Neuron (in vitro differentiated cells): ENCODE measurements at regions not wholly inside any gene's neighbourhood (a gene's known extent, or its start where the extent isn't known, plus 50 kb on each side); places are given as distances from the start of the nearest gene placed in this dataset.

Source experiments
- H2AFZ ChIP-seq: one replicate; pipeline ENCODE4 v1.6.1; 2013; ENCODE audit warnings: low read depth, mild to moderate bottlenecking, inconsistent platforms, low read length, moderate library complexity
- H3K27me3 ChIP-seq: one replicate; pipeline ENCODE4 v1.6.1; 2013; ENCODE audit warnings: low read length; ENCODE audit not compliant: insufficient read depth
- H3K36me3 ChIP-seq: one replicate; pipeline ENCODE4 v1.6.1; 2013; ENCODE audit warnings: low read length; ENCODE audit not compliant: insufficient read depth
- H3K4me1 ChIP-seq: one replicate; pipeline ENCODE4 v1.6.1; 2013; ENCODE audit warnings: low read length; ENCODE audit not compliant: insufficient read depth
- H3K4me3 ChIP-seq: 2 replicates; pipeline ENCODE4 v1.5.1; 2013; ENCODE audit warnings: mild to moderate bottlenecking, low read length, moderate library complexity
- H3K9me3 ChIP-seq: one replicate; pipeline ENCODE4 v1.6.1; 2013; ENCODE audit warnings: low read length

DNA sequence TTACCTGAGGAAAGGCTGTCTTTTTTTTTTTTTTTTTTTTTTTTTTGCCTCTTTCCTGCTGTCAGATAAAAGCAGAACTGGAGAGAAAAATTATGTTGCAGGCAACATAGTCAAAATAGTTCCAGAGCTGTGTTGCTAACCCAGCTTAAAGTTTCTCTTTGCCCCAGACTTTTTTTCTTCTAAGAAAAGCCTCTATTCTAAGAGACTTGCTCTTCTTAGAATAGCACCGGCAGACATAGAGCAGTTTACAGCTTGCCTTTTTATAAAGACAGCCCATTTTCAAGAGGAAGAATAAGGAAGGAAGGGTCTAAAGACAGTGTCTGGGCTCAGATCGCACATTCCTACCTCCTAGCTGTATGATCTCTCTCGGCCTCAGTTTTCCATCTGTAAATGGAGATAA lies 88.7 kb downstream of the TENT5C start:
- Histone ChIP-seq H3K9me3 (no peaks in the 10 kb centered on the region), H3K36me3 (no peaks in the 10 kb centered on the region), H3K27me3 (no peaks in the 10 kb centered on the region)

GRCh38 chr1:117695796-117696490 lies 90.1 kb downstream of the TENT5C start:
- Histone ChIP-seq H3K36me3 (no peaks in the 10 kb centered on the region), H3K4me1 (no peaks in the 10 kb centered on the region), H3K9me3 (no peaks in the 10 kb centered on the region), H2AFZ (no peak overlapping the region), H3K4me3 (no peak overlapping the region), H3K27me3 (no peaks in the 10 kb centered on the region)

More for the DNA sequence above, 88.7 kb downstream of the TENT5C start:
- Histone ChIP-seq H3K4me1 (no peaks in the 10 kb centered on the region), H3K4me3 (no peak overlapping the region), H2AFZ (no peak overlapping the region)

DNA sequence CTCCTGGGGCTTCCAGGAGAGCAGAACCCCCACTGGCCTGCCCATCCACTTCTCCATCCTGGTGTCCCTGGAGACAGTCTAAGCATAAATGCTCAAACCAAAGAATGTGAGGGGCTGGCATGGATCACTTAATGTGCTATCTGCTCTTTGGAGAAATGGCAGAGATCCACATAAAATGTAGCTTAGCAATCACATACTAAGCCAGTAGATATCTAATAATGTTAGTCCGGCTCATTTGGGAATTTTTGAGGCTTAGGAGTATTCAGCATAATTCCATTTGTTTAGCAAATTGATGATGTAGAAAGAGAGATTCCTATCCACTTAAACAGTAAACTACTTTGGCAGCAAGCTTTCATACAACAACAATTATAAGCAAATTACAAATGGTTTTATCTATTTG lies 90.7 kb downstream of the TENT5C start:
- H2AFZ ChIP-seq: no peak overlapping the region
- no peaks in the 10 kb centered on the region for H3K4me1 ChIP-seq
- H3K27me3 ChIP-seq: no peaks in the 10 kb centered on the region
- no peaks in the 10 kb centered on the region for H3K9me3 ChIP-seq
- no peaks in the 10 kb centered on the region for H3K36me3 ChIP-seq
- no peak overlapping the region for H3K4me3 ChIP-seq

GRCh38 chr1:117697220-117697781 lies 91.5 kb downstream of the TENT5C start:
- H2AFZ ChIP-seq: no peak overlapping the region
- no peaks in the 10 kb centered on the region for H3K36me3 ChIP-seq
- no peak overlapping the region for H3K4me3 ChIP-seq
- H3K27me3 ChIP-seq: no peaks in the 10 kb centered on the region
- H3K4me1 ChIP-seq: no peaks in the 10 kb centered on the region
- H3K9me3 ChIP-seq: no peaks in the 10 kb centered on the region

GRCh38 chr1:117698398-117699160 lies 92.7 kb downstream of the TENT5C start:
- Histone ChIP-seq H3K4me3 (no peak overlapping the region), H3K36me3 (no peaks in the 10 kb centered on the region), H3K27me3 (no peaks in the 10 kb centered on the region), H2AFZ (no peak overlapping the region), H3K4me1 (no peaks in the 10 kb centered on the region), H3K9me3 (no peaks in the 10 kb centered on the region)

- Histone ChIP-seq H3K36me3 (no peaks in the 10 kb centered on the region), H3K27me3 (no peaks in the 10 kb centered on the region), H3K4me3 (no peak overlapping the region), H3K4me1 (no peaks in the 10 kb centered on the region), H2AFZ (no peak overlapping the region), H3K9me3 (no peaks in the 10 kb centered on the region)
These were observed 94.1 kb downstream of the TENT5C start for GRCh38 chr1:117699953-117700352.

GRCh38 chr1:117702654-117703053 lies 96.8 kb downstream of the TENT5C start:
- H3K4me3 ChIP-seq: no peak overlapping the region

DNA sequence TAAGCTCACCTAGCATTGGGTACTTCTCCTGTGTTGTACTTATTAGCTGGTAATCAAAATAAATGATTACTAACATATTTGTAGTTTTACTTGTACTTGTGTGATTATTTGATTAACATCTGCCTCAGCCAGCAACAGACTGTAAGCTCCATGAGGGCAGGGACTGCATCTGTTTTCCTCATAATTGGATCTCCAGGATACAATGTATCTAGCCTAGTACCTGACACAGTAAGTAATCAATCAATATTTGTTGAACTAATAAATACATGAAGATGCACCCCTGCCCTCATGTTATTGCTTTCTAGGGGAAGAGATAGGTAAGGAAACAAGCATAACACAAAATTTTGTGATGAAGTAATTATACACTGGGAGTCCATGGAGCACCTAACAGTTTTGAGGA lies 101.5 kb downstream of the TENT5C start:
- H3K36me3 ChIP-seq: no peaks in the 10 kb centered on the region
- H3K9me3 ChIP-seq: no peaks in the 10 kb centered on the region
- H3K4me3 ChIP-seq: no peak overlapping the region
- H3K27me3 ChIP-seq: no peaks in the 10 kb centered on the region
- H3K4me1 ChIP-seq: no peaks in the 10 kb centered on the region
- H2AFZ ChIP-seq: no peak overlapping the region

More at GRCh38 chr1:117702654-117703053, 96.8 kb downstream of the TENT5C start:
- Histone ChIP-seq H3K36me3 (no peaks in the 10 kb centered on the region), H3K27me3 (no peaks in the 10 kb centered on the region), H3K4me1 (no peaks in the 10 kb centered on the region), H2AFZ (no peak overlapping the region), H3K9me3 (no peaks in the 10 kb centered on the region)

DNA sequence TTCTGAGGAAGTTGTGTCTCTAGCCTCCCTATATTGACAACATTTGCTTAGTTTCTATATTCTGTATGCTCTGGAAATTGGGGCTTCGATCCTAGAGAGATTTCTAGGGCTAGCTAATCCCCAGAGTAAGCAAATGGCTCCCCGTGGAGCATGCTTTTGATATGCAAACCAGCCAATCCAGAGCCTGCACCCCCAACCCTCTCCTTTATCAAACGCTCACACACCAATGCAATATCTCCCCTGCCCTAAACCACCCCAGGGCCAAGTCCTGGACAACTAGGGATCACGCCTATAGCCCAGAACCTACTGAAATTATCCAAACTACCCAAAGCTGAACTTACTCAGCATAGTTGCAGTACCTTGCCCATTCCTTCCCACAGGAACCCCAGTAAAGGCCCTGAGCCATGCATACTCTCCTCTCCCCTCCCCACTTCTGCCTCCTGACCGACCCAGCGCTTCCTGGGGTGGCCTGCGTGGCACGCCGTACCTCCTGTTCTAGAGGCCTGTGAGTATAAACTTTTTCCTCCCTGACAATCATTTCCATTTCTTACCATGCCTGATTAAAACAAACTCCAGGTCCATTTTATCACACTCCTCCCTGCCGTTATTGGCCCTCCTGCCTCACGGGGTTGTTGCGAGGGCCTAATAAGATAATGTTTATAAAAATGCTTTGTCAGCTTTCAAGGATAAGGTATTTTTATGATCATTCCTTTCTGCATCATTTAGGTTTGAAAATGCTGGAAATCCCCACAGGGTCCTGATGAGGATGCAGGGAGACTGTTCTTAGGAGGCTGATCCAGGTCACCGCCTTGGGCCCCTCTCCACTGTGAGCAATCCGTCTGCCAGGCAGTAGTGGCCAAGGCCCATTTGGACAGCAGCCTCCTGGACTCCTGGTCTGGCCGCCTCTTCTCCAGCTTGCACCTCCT lies 102.7 kb downstream of the TENT5C start:
- no peaks in the 10 kb centered on the region for H3K36me3 ChIP-seq
- no peak overlapping the region for H2AFZ ChIP-seq
- no peaks in the 10 kb centered on the region for H3K9me3 ChIP-seq
- H3K4me3 ChIP-seq: no peak overlapping the region
- no peaks in the 10 kb centered on the region for H3K27me3 ChIP-seq
- H3K4me1 ChIP-seq: no peaks in the 10 kb centered on the region

DNA sequence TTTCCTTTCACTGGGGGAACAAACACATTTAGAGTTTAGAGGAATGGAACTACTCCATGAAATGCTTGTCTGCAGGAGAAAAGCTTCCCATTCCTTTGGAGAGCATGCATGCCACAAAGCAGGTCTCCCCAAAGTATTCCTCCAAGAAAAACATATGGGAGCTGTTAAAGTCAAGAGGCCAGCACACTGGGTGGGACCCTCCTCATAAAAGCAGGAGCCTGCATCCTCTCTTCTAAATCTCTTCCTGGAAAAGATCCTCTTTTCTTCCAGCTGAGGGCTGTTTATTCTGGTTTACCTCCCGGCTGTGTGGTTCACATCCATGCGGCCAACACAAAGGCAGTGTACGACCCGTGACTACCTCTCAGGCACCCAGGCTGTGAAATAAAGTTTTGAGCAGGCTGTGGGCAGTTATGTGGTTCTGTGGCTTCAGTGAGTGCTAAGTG lies 103.4 kb downstream of the TENT5C start:
- Histone ChIP-seq H2AFZ (peak overlapping the region; percentile 10), H3K4me1 (no peaks in the 10 kb centered on the region), H3K9me3 (no peaks in the 10 kb centered on the region), H3K36me3 (no peaks in the 10 kb centered on the region), H3K4me3 (no peak overlapping the region), H3K27me3 (no peaks in the 10 kb centered on the region)

DNA sequence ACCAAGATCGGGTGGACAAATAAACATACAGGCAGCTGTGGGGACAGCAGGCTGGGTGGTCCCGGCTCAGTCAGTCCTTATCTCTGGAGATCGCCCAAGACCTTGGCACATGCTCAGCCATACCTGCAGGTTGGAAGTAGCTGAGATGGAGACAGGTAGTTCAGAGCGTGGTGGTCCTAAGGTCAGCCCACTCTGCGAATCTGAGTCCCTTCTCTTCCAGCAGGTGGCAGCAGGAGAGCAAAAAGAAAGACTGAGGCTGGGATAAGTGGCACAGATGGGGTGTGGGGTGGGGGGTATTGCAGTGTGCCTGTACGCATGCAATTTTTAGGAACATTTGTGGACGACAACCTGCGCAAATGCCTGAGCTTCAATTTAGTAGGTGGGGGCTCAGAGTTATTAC lies 104.9 kb downstream of the TENT5C start:
- H3K9me3 ChIP-seq: no peaks in the 10 kb centered on the region
- no peak overlapping the region for H3K4me3 ChIP-seq
- H3K4me1 ChIP-seq: no peaks in the 10 kb centered on the region
- H3K27me3 ChIP-seq: no peaks in the 10 kb centered on the region
- H3K36me3 ChIP-seq: no peaks in the 10 kb centered on the region
- H2AFZ ChIP-seq: no peak overlapping the region

- H3K9me3 ChIP-seq: no peaks in the 10 kb centered on the region
These were observed 106.8 kb downstream of the TENT5C start for GRCh38 chr1:117712621-117713020.

More at GRCh38 chr1:117712621-117713020, 106.8 kb downstream of the TENT5C start:
- Histone ChIP-seq H3K27me3 (no peaks in the 10 kb centered on the region), H3K4me1 (no peaks in the 10 kb centered on the region), H2AFZ (no peak overlapping the region), H3K36me3 (no peaks in the 10 kb centered on the region), H3K4me3 (no peak overlapping the region)
